ENCODE measurements at regions not wholly inside any gene's neighbourhood (a gene's known extent, or its start where the extent isn't known, plus 50 kb on each side); places are given as distances from the start of the nearest gene placed in this dataset.
"Not testable (repeated sequence)": the region's sequence is repeated elsewhere in the genome, so short reads cannot be mapped to it uniquely, and the experiment has no call there.

DNA sequence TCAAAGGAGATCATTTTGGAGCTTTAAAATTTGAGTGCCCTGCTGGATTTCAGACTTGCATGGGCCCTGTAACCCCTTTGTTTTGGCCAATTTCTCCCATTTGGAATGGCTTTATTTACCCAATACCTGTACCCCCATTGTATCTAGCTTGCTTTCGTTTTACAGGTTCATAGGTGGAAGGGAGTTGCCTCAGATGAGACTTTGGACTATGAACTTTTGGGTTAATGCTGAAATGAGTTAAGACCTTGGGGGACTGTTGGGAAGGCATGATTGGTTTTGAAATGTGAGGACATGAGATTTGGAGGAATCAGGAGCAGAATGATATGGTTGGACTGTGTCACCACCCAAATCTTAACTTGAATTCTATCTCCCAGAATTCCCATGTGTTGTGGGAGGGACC lies 250.6 kb downstream of the MFSD1 start:
- not testable (repeated sequence) for DNase-seq

DNA sequence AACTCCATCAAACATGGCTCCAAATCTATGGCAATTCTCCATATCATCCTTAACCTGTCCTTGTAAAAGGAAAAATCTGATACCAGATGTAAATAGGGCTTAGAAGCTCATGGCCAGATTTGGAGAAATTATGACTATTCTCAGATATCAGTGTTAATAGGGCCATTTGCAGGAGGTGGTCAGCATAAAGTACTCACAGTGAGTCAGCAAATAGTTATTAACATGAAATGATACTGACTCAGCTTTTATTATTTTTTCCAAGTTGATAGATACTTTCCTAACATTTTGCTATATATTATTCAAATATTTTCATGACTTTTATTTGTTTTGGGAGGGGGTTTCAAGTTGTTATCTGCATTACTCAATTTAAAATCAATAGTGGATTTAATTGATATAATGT lies 255.8 kb downstream of the MFSD1 start:
- no peak for DNase-seq

DNA sequence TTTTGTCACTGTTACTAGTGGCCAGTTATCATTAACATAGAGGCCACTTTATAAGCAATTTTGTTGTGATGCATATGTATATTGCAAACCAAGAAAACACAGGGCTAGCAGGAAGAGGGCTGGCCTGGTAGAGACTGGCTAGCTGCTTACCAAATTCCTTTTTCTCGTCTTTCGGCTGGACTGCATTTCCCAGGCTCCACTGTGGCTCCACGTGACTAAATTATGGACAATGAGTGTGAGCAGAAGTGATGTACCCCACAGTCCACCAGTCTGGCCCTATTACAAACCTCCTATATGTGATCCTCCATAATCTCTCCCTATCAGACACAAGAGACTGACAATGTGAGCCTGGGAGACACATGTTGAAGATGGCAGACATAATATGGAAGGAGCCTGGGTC lies 257.0 kb downstream of the MFSD1 start:
- no peak for DNase-seq

DNA sequence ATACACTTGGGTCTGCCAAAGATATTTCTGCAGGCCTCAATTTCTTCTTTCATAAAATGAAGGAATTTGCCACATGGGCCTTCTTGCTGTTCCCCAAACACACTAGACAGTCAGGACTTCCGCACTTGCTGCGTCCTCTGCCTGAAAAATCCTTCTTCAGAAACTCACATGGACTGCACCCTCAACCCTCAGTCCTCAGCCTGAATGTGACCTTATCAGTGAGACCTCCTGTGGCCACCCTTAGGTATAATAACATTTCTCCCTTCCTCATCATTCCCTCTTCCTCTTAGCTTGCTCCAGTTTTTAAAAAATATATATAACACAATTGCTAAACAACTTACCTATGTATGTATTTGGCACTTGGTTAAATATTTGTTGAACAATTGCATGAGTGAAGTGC lies 257.5 kb downstream of the MFSD1 start:
- DNase-seq = no peak

DNA sequence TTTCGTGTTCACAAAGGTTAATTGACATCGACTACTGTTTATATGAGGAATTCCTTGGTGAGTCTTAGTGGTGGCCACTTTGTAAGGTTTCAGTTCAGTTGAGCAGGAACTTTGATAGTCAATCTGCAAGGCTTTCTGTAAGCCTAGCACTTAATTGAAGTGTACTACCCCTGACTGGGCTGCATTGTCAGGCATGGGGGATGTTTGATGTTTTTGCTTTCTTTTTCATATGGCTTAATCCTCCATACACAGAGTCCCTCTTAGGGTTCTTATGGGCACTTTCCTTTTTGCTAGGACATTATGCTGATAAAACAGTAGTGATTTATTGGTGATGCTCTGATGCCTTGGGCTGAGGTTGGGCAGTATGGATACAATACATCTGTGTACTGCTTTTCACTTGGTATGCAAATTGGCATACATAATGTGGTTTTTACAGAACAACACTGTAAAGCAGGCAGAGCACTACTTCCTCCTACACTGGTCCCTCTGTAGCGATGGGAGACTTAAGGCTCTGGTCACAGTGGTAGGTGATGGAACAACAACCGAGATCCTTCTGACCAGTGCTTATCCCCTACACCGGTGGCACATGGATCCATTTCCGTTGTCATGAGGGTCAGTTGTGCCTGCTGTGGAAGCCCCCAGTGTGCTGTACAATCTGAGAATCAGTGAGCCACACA lies 261.0 kb downstream of the MFSD1 start:
- no peak for DNase-seq

DNA sequence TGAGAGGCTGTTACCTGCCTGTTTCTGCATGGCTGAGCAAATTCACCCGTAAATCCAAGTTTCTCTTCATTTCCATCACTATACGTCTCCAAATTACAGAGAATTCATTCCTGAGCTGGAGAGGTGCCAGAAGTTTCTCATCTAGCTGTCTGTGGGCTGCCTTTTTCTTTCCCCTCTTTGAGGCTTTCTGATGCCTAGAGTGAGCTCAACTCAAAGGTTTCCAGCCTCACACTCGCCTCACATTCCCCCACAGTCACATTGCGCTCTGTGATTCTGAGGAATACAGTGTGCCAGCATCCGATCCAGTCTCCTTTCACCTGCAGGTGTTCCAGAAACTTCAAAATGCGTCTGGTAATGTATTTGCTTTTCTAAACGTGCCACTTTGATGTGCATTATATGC lies 267.2 kb downstream of the MFSD1 start, which contains the start of gene IQCJ:
TSS of gene IQCJ (plus strand) at position 229 of the 400 bp plus-strand sequence.
- no peak for DNase-seq

DNA sequence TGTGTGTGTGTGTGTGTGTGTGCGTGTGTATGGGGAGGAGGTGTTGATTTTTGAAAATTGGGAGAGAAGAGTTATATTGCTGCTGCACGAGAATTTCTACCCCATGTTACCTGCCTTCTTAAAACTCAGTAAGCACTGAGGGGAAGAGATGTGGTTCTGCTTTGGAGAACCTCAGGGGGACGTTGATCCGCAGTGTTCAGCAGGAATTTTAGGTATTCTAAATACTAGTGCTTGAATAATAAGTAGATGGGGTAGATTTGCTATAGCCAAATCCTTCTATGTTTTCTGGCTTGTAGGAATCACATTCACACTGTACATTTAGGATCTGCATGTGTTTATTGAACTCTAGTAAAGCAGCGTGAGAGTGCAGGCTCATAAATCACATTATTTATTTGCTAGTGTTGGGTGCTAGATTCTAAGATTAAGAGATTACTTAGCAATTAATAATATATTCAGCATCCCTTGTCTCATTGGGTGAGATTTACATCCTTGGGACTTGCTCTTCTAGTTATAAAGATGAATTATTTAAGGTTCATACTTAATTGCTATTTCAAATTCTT lies 268.1 kb downstream of the MFSD1 start:
- no peak for DNase-seq

DNA sequence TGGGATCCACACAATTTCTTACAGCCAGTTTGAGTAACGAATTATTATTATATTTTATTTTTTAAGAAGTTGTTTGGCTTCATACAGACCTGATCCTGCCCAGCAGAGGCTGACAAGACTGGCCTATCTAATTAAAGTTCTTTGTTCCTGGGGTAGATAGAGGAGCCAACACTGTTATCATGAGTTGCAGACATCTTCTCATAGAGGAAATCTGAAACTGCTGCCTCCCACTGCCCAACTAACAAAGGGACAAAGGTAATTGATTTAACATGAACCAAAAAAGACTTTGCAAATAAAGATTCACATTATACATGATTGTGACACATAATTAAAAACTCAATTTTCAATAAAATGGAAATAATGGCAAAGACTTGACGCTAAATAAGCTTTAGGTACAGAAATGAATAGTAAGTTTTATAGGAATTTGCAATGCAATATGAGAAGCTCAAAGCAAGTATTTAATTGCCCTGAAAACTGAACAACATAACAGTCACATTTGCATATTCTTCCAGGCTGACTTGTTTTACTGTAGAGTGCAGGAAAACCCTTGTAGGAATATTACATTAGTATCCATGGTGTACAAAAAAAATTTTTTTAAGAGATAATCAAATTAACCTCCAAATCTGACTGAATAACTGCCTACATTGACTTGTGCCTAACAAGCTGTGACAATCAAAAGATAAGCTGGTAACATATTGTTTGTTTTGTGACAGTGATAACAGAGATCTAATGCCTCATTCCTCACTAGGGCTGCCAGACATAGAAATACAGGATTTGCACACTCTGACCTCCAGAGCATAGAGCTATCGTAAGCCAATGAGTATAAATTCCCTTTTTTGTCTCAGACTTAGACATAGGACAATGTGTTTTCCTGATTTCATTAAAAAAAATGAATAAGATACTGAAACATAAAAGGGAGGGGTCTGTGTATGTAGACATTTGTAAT lies 273.2 kb downstream of the MFSD1 start:
- DNase-seq = no peak

DNA sequence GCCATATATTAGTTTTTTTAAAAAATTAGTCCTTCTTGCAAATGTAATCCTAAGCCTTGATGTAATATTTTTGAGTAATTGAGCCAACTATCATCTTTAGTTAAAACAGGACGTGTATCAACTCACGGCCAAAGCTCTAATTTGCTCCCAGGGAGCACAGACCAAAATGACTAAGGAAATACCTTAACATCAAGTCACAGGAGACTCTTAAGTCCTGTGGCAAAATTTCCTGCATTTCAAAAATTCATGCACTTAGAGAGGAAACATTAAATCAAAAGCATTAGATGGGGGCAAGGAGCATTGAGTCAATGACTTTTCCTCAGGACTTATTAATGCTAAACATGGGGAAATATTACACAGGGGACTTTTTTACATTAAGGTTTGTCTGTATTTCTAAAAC lies 276.0 kb downstream of the MFSD1 start:
- no peak for DNase-seq

DNA sequence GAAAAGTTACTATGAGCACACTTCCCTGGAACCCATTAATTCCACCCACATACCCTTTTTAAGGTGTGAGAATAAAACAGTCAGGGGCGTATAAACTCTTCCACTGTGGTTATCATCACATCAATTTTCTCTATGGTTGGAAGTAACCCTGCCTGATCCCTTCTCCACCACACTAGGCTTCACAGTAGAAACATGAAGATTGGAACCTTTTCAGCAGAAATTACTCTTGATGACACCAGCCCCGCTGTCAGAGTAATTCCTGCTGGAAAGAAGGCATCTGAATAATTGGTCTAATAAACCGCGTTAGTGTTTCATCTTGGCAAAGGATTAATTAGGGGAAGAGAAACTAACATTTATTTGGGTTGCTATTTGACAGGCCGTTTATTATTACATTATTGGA lies 278.4 kb downstream of the MFSD1 start:
- no peak for DNase-seq

DNA sequence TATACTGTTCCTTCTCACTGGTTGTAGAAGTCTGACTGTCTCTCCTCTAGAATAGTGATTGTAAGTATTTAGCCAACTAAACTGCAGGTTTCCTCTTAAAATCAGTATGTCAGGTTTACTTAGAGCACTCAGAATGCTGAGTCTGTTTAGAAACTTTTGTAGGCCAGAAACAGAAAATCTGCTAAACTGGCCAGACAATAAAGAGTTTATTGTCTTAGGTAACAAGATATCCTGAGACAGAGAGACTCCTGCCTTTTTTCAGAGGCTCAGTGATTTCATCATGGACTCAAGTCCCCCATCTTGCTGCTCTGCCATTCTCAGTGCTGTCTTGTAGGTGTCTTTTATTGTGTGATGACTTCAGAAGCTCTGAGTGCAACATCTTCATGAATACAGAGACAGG lies 279.0 kb downstream of the MFSD1 start:
- no peak for DNase-seq

DNA sequence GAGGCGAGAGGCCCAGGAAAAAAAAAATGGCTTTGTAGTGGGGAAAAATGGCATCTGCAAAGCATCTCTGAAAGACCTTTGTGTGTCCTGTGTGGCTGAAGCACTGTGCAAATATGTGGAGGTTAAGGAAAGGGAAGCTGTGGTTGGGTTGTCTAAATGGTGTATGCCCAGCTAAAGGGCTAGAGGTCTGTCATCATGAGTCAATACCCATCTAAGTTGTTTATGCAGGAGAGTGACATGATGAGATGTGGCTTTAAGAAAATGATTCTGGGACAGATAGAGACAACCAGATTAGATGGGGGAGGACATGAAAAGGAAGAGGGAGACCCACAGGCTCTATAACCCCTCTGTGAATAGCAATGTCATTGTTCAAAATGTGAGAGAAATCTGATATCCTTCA lies 280.7 kb downstream of the MFSD1 start:
- DNase-seq = no peak

DNA sequence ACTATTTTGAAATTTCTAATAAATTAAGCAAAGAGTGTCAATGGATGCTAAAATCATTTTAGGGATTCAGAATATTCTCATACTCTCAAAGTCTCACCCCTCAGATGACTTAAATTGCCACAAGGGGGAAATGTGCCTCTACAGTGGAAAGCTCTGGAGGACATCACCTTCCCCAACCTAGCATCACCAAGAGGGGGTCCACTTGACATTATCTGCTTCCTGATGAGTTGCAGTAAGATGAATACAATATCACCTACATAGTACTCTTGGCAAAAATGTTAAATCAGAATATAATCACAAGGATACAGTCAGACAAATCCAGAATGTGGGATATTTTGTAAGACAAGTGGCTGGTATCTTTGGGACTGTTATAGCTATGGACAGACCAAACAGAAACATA lies 290.1 kb downstream of the MFSD1 start:
- DNase-seq = no peak

DNA sequence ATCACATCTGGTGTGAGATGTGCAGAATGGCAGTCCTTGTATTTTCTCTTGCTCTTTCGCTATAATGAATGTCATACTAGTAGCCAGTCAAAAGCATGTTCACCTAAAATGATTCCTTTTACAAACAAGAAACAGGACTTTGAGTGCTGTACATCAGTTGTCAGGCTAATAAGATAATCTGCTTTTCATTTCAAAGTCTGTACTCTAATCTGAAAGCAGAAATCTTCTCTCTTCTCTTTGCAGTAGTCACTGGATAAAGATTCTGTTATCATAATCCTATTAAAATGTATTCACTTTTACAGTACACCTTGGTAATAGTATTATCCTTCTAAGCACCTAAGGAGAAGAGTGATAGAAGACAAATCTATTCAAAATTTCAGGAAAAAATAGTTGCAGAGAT lies 300.1 kb downstream of the MFSD1 start:
- DNase-seq = no peak

DNA sequence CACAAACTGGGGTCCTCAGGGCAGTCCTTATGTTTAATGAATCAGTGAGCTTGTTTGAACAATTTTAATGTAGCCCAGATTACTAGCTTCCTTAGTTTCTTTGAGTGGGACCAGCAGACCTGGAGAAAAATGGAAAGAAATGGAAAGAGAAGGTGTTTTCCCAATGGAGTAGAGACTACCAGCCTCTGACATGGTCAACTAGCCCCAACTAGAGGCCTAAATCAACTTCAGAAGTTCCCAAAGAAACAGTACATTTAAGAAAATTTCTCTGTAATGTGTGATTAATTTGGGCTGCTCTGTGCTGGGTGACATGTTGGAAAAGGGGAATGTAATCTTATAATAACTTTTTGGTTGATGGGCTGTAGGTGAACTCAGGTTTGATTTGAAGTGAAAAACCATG lies 310.9 kb downstream of the MFSD1 start:
- DNase-seq = no peak

DNA sequence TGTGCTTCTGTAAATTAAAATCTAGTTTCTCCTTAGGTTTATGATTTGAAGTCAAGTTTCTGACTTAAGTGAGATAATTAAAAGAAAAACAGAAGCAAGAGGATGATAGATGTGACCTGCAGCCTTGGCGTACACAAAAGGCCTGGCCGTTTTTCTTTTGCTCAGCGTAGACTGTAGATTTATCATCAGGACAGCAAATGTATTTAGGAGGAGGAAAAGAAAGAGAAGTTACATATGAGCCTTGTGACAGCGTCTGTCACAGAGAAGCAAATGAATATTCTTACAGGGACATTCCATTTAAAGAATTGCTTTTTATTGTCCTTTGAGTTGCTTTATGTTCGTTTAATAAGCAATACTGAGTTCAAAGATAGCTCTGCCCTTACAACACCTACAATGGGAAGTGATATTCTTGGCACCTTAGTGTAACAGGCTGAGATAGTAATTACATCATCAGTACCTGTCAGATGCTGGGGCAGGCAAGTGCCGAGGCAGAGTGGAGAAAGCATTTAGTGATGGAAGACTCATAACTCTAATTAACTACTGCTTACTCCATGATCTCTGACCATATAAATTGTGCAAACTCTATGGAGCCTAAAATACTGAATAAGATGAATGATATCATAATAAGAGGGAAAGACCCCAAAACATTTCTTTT lies 311.5 kb downstream of the MFSD1 start:
- no peak for DNase-seq

DNA sequence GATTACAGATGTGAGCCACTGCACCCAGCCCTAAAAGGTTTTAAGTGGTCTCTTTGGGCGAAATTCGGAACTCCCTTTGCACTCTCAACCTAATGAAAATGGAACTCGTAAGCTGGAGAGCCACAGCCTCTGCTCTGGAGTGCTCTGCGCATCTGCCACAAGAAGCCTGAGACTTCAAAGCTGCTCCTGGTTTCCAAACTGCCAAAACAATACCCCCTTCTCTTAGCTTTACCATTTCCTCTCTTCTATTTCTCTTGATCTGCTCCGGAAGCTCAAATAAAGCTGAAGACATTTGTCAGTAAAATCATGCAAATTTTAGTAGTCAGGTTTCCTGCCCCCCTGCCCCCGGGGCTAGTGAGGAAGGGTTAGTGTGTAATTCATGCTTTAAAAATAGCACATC lies 312.7 kb downstream of the MFSD1 start:
- DNase-seq = no peak

DNA sequence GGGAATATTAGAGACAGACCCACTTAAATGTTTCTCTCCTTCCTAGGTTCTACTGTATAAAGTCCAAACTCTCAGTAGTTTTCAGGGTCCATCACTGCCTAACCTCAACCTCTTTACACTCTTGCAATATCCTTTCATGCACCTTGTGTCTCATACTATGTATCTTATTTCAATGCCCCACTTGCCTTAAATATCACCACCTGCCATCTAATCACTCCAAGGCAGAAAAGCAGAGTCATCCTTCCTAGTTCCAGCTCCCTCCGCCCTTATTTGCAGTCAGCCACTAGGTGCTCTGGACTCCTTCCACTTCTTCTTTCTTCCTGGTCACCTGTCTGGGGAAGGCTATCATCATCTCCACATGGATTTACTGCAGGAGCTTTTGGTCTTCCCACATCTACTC lies 322.0 kb downstream of the MFSD1 start:
- no peak for DNase-seq

DNA sequence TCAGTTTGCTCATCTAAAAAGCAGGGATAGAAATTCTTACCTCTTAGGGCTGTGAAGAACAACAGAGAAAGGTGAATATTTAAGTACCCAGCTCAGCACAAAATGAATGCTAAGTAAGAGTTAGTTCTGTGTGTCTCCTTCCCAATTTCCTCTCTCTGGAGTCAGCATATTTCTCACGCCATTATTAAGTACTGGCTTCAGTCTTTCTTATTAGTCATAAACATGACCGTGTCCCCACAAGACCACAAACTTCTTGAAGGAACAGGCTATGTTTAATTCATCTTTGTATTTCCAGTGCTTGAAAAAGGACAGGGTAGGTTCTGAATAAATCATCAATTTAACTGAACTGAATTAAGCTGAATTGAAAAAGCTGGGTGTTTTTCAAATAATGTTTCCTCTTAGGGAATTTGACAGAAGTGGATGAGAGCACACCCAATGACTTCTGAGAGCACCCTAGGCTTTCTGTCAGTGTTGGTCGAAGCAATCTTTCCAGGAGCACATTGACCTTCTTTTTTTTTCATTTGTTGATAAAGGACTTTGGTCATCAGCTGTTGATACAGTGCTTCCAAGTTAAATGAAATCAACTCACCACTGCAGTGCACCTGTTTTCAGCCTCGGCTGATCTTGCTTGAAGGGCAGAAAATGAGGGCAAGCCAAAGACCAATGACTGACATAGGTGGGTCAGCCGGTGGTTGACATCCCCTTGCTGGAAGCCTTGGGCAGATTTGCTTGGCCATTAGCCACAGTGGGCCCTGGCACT lies 324.6 kb downstream of the MFSD1 start:
- DNase-seq = no peak

DNA sequence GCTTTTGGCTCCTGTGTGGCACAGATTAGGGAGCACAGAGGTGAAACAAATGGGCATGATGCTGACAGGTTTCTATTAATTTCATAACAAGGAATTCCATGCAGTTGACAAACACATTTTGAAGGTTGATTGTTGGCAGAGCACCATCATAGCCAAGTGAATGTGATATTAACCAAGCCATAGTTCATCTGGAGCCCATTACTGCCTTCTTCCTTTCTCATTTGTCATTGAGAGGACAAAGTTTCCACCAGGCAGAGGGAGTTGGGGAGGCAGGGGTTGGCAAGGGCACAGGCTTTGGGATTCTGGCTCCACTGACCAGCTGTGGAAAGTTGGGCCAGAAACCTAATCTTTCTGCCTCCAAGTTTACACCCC lies 325.2 kb downstream of the MFSD1 start:
- DNase-seq = no peak

DNA sequence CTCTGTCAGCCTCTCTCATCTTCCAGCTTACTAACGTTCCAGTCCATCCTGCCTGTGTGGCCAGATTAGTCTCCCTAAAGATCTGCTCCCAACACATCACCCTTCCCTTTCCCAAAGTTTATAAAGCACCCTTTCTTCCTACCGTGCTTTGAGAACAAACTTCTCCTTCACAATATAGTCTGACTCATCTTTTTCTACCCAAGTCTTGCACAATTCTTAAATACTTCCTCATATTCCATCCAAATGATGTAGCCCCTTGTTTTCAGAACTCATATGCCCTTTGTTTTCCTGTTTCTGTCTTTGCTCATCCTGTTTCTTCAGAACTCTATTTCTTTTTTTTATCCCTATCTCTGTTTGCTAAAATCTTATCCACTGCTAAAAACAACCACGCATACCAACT lies 326.8 kb downstream of the MFSD1 start:
- no peak for DNase-seq

DNA sequence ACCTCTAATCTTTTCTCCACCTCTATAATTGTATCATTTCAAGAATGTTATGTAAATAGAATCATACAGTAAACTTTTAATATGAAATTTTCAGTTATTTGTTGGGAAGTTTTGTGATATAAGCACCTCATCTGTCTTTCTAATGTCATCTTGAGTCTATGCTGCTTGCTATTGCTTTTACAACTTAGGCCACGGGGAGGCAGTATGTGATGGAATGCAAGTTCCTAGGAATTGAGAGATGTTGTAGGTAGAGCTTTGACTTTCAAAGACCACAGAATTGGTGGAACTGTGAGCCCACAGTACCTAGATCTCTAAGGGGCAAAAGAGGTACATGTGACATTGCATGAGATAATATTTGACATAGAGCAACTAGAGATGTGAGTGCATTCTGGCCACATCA lies 328.3 kb downstream of the MFSD1 start:
- no peak for DNase-seq

DNA sequence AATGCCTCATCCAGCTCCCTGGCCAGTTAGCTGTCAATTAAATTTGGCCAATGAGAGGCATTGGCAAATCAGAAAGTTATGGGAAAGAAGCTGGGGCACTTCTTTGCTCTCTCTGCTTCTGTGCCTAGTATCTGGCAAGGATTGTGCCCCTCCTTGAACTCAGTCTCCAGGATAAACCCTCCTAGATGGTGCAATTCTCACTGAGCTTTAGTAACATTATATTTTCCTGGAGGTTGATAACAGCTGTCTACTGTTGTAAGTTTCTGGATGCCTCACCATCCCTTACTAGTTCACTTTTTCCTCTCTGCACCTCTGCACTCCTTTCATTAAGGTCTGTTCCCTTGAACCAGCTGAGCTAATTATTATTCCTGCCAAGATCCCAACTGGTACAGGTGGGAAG lies 329.5 kb downstream of the MFSD1 start:
- DNase-seq = no peak
